NCI-H187 treated with DMSO at 0.1 percent for 48 hours (cell line): ENCODE measurements at regions not wholly inside any gene's neighbourhood (a gene's known extent, or its start where the extent isn't known, plus 50 kb on each side); places are given as distances from the start of the nearest gene placed in this dataset.
"Not testable (repeated sequence)": the region's sequence is repeated elsewhere in the genome, so short reads cannot be mapped to it uniquely, and the experiment has no call there.

ENCODE experiments used
- DNase-seq: peaks from one replicate; lab custom pipeline; 2025; lab: John Stamatoyannopoulos, UW

DNA sequence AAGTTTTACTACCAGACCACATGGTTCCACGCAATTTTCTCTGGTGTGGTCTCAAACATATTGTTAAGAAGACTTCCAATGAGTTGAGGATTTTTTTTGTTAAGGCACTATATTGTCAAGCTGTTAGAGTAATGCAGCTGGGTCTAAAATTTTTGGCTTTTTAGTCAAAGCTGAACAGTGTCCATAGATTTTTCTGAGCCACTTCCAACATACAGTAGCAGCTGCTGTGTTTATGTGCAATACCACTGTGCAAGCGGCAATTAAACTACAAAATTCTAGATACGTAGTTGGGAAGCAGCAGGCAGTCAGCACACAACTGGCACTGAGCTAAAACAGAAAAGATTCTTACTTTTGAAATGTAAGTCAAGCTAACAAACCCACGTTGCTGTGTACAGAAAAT, 1551.1 kb upstream of the AGA start:
- no peak for DNase-seq

DNA sequence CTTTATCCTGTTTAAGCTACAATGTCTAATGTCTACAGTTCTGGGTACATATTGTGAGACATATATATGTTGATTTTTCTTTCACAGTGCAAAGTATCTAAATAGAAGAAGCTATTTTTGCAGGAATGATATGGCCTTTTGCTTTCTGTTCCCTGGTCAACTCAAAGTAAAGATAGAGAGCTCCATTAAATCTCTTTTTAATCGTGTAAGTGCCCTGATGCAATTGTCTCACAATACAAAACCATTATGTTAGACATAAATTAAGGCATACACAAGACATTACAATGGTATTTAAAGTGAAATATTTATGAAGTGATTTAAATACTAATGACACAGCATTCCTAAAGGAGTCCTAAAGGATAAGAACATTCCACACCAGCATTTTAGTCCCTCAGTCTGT, 1559.7 kb upstream of the AGA start:
- no peak for DNase-seq

DNA sequence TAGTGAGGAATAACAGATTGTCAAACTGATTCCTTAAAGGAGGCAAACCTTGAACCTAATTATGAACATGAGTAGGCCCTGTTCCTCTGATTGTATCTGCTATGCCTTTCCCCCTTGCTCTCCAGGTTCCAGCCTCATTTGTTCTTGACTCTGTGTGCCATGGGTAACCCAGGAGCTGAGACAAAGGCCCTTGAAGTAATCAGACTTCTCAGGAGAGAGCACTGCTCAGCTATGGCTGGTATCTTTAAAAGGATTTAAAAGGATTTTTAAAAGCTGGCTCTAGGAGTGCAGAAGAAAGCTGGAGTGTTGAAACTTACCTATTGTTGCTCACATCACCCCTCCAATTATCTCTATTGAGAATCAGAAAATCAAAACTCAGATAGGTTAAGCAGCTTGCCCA, 1565.5 kb upstream of the AGA start:
- no peak for DNase-seq

DNA sequence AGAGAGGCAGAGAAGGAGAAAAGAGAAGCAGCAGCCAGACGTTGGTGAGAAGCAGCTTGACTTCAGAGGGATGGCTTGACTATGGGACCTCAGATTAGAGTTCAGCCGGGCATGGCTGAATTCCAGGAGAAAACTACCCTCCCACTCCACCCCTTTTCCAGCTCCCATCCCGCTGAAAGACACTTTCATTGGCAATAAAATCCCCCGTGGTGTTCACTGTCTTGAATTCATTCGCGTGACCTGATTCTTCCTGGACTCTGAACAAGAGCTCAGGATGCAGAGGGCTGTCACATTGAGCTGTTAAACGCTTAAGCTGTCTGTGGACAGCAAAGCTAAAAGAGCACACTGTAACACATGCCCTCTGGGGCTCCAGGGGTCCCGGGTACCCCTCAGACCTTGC, 1575.3 kb upstream of the AGA start:
- no peak for DNase-seq

DNA sequence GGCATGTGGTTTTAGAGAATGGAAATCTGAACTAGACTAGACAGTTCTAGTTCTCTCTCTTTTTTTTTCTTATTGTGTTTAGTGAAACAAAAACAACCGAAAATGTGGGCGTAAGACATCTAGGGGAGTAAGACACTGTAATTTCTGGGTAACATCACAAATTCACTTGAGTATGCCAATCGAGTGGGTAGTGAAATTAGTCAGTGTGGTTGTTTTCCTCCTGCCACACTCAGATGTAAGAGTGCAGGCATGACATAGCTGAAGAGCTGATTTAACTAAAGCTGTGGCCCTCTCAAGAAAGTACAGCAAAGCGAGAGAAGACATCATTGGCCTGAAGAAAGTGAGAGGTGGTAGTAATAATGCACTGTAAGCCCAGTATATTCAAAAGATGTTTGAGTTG, 1585.3 kb upstream of the AGA start:
- no peak for DNase-seq

DNA sequence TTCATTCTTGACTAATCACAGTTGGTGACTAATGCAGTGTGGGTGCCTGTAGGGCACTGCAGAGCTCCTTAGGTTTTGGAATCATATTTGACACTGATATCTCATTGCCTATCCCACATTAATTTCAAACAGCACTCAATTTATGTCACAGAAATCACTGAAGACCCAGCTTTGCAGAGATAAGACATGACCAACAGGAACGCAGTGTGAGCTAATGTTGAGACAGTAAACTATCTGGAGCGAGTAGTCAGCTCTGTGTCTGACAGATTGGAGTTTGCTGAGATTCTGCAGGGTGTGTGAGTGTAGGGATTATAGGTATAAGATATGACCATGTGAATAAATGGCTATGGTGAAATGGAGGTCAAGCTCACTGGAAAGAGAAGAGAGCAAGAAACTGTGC, 1586.1 kb upstream of the AGA start:
- DNase-seq, result no peak

DNA sequence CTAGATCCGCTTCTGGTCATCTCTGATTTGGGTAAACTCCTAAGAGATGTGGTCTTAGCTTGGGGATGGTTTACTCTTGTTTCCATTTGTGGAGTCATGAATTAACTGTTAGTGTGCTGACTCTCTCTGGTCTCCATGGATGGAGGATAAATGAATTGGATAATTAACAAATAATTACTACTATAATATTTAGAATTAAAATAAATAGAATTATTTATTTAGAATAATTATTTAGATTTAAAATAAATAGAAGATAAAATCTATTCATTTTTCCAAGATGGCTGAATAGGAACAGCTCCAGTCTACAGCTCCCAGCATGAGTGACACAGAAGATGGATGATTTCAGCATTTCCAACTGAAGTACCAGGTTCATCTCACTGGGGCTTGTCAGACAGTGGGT, 1587.4 kb upstream of the AGA start:
- no peak for DNase-seq

DNA sequence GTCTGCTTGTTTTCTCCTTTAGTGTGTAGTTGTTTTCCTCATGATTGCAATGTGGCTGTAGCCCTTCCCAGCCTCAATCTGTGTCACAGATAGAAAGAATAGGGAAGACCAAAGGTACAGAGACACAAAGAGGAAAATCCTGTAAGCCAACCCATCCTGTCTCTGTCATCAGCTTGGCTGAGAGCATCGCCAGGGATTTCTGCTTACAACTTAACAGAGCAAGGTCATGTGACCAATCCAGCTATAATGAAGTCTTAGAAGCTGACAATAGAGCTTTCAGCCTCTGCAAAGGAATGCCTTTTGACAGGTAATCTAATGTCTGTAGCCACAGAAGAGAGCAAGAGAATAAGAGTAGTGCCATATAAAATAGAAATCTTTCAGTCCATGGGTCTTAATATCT, 1598.0 kb upstream of the AGA start:
- no peak for DNase-seq

DNA sequence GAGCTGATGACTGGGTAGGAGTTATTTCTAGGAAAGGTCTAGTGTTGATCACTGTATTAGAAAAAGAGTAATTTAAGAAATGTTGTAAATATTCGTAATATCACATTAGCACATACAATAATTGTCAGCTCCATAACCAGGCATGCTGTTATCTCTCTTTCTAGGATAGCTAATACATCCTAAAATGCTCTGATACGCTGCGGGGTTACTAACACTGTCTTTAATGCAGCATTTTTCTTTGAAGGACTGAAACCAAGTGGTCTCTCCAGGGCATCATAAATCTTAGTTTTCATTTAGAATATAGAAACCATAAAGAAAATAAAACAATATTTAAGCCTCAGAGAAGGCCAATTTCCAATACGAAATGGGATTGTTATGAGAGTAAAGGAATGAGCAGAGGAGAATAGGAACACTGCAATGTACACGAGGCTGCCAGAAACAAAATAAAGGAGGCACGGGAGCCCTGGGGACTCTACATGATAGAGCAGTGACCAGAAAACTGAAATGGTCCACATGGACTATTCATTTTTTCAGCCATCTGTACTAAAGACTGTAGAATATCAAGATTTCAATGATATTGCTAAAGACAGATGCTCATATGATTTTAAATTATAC, 1606.7 kb upstream of the AGA start:
- no peak for DNase-seq

DNA sequence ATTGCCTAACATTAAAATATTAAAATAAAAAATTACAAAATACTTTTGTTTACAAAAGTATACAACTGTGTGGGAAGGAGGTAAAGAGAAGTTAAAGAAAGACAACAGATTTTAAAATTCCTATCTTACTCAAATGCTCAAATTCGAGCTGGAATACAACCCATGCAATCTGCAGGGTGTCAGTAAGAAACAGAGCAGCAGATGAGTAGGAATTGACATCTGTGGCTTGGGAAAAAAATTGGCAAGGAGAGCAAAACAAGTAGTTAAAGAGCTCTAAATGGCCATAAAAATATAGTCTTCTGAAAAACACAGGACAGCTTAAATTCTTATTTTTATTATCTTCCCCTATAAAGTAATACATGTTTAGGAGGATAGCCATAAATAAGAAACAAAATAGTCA, 1609.0 kb upstream of the AGA start:
- DNase-seq, result no peak

DNA sequence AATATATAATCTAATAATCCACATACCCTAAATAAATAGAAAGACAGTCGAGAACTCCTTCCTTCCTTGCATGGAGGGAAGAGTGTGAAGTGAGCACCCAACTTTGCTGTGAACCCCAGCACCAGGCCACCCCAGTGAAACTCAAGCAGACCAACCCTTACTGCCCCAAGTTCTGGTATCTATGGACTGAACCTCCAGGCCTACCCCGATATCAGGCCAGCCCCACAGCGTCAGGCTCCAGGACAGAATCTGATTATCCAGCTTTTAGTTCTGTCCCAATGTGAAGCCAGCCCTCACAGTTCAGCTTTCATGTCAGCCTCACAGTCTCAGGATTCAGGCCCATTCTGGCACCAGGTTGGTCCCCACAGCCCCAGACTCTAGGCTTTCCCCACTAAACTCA, 1617.2 kb upstream of the AGA start:
- DNase-seq, result no peak

DNA sequence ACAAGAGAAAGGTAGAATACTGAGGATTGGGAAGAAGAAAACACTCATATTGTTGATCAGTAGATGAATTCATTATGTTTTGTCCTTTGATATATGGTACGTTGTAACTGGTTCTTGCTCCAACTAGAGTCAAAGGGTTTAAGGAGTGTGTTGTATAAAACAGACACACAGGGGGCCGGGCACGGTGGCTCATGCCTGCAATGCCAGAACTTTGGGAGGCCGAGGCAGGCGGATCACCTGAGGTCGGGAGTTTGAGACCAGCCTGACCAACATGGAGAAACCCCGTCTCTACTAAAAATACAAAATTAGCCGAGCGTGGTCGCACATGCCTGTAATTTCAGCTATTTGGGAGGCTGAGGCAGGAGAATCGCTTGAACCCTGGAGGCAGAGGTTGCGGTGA, 1624.0 kb upstream of the AGA start:
- not testable (repeated sequence) for DNase-seq

DNA sequence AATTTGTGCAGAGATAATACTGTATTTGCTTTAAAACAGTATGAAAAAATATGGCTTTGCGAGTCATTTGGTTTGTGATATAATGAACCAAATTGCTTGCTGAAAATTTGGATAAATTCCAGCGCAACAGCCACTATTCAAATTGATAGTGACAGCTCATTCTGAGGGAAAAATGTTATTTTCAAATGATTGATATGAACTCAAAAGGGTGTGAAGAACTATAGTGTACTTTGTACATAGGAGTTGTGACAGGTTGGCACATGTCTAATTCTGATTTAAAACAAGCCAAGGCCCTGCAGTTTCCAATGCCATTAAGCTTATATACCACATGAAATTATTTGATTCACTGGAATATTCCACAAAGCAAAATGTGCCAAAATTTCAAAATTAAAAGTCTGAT, 1628.9 kb upstream of the AGA start:
- no peak for DNase-seq

DNA sequence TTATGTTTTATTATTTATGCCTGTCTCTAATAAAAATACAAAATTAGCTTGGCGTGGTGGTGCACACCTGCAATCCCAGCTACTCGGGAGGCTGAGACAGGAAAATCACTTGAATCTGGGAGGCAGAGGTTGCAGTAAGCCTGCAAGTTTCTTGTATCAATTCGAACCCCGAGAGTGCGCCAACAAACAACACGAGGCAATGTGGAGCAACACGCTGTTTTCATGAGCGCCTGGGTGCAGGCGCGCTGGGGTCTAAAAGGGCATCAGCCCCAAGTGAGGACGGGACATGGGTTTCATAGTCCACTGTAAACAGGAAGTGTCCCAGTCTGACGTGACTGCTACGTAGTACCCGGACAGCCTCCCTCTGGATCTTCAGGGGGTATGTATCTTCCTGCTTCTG, 1634.6 kb upstream of the AGA start:
- DNase-seq, result no peak

DNA sequence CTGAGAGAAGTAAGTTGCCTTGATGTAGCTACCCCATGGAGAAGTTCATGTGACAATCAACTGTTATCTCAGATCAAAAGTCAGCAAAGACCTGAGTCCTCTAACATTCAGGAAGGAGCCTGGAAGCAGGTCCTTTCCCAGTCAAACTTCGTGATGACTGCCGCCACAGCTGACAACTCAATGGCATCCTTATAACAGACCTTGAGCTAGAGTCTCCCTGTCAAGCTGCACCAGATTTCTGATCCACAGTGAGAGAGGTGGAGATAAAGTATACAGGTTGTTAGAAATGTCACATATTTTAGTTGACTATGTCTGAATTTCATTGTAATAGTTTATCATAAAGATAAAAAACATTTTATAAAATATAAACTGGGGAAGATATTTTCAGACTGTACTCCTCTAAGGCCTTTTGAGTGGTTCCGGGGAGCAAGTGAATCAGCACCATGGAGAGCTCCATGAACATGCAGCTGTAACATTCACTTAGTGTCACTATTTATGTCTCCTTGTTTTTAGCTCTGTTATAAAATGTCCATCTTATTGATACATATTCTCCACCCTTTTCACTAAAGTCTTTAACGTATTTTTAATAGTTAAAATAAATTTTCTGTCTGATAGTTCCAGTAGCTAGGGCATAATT, 1653.5 kb upstream of the AGA start:
- DNase-seq, result no peak

DNA sequence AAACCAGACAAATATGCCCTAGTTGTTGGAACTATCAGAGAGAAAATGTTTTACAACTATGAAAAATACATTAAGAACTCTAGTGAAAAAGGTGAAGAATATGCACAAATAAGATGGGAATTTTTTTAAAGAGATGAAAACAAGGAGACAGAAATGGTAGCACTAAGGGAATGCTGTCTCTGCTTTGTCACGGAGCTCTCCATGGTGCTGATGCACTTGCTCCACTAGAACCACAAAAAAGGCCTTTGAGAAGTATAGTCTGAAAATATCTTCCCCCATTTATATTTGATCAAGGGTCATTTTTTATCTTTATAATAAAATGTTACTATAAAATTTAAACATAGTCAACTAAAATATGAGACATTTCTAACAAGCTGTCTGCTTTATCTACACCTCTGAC, 1655.5 kb upstream of the AGA start:
- no peak for DNase-seq

DNA sequence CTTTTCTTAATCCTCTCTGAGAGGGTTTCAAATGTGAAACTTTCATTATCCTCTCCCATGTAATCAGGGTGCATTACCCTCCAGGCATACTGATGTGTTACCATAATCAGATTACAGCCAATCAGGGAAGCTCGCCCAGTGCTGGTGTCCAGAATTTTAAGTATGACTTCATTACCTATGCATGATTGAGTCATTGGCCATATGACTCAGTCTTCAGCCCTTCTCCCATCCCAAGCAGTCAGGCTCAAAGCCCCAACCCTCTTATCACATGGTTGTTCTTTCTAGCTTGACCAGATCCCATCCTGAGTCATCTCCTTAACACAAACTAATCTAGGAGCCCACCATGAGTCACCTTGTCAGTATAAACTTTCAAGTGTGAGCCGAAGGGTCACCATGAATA, 1668.1 kb upstream of the AGA start:
- no peak for DNase-seq

DNA sequence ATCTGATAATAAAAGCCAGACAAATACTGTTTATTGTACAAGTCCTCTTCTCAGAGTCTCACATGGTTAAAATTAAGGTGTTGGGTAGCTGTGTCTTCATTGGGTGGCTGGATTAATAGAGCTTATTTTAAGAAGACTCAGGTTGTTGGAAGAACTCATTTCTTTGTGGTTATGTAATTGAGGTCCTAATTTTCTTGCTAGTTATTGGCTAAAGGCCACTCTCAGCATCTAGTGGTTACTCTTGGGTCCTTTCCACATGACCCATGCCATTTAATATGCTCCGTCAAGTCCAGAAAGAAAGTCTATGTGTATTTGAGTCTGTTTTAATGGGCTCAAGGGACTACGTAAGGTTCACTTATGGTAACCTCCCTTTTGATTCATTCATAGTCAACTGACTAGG, 1668.6 kb upstream of the AGA start:
- DNase-seq, result no peak

DNA sequence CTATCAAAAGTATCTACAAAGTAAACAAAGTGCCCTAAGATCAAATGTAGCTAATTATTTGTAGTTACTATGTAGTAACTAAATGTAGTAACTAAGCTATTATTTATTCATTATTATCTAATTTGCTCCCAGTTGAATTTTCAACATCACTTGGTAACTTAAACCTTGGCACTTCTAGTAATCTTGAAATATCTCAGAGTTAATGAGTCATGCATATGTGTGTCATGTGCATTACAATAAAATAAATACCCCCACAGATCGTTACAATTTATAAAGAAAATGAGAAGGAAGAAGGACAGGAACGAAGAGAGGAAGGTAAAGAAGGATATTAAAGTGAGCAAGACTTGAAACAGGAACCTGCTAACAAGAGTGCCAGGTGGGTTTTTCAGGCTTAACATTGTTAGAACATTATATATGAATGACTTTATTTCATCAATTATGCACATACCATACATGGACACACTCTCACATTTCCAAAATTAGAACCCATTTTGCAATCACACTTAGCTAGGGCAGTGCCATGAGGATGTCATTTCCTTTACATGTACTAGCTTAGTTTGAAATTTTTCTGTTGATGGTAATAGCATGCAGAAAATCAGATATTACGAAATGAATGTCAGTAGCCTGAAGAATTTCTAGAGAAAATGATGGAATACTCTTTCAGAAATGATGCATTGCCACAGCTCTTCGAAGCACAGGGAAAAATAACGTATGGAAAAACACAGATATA, 1670.4 kb upstream of the AGA start:
- DNase-seq, result no peak

DNA sequence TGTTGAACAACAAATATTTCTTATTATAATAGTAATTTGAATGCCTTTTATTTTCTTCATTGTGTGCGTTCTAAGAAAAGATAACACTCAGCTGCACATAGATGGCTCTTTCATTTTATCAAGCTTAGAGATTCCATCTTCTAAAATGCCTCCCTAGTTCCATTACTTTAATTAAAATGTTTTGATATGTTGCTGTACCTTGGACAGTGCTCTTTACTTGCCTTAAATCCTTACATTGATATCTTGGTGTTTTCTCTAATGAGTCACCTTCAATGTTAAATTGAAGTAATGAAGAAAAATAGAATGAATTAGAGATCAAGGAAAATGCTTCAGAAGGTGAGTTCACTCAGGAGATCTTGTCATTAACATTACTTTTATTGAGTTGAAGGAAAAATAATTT, 1672.4 kb upstream of the AGA start:
- DNase-seq, result no peak

DNA sequence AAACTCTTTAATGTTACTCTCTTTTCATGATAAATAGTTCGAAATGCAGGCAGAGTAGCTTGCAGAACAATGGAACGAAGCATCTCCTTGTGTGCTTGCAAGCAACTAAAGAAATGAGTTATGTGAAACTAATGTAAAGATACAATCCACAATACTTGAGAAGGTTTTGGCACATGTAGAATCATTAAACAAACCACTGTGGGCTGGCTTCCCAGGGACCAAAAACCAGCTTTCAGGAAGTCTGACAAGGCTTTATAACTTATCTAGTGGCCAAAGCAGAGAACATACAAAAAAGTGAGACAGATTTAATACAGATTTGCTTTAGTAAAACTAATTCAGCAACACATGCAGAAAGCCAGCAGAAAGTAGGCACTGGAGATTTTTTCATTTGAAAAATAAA, 1673.8 kb upstream of the AGA start:
- DNase-seq, result no peak

DNA sequence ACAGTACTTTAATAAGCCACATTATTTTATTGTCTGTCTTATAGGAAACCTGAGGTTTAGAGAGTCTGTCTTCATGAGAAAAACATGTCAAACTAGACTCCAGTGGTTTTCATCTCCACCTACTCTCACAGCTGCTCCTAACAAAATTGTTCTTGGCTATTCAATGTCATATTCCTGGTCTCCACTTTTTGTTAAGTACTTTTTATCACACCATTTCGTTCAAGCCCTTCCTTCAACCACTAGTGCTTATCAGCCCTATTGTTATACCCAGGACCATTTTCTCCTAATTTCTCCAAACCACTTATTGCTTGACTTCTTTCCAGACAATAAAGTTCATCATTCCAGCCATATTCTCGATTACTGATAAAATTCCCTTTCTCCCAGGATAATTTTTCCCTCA, 1674.3 kb upstream of the AGA start:
- DNase-seq, result no peak

DNA sequence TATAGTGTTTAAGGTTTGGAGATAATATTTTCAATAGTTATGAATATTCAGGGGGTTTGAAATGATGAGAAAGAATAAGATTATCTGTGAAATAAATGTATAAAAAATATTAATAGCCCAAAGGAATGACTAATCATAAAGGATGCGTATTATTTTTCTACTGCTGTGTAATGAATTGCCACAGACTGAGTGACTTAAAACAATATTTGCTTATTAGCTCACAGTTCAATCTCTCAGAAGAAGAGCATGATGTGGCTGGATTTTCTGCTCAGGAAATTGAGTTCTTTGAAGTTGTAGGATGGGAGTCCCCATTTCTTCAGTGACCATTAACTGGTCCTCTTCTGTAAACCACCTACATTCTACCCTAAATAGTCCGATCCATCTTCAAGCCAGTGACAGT, 1680.8 kb upstream of the AGA start:
- DNase-seq, result no peak

DNA sequence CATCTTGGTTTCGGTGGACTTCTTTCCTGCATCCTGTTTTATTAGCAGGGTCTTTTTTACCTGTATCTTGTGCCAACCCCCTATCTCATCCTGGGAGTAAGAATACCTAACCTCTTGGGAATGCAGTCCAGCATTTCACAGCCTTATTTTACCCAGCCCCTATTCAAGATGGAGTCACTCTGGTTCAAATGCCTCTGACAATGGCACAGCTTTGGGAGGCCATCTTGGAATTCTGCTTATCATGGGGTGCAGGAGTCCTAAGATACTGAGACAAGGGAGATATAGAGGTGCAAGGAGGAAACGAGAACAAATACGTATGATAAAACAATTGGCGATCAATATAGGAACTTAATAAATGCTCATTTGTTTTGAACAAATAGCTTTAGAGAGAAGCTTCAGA, 1682.2 kb upstream of the AGA start:
- no peak for DNase-seq
